ENCODE measurements at regions not wholly inside any gene's neighbourhood (a gene's known extent, or its start where the extent isn't known, plus 50 kb on each side); places are given as distances from the start of the nearest gene placed in this dataset.

DNA sequence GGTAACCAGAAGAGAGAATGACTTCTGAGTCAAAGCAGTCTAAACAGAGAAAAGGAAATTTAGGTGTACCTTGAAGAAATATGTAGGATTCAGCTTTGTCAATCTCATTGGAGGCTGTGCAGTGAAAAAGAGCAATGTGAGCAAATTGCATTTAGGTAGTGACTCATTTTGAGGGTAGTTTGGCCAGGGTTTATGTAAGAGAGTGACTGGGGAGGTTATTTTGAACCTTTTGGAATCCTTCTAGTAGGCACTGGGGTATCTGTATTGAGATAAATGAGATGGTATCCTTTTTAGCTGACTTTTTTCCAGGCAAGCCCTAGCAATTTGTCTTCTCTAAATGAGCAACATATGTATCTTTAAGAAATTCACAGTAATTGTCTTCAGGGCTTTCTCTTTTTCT, 95.9 kb downstream of the DISP1 start:
- ChIA-PET POLR2A (no interaction called here), CTCF (no interaction called here)
- Histone ChIP-seq H3K36me3 (ENCODE audit: control insufficient read depth, insufficient read depth, low read length) (no peaks in the 10 kb centered on the region), H3K27me3 (ENCODE audit: control insufficient read depth, insufficient read depth, low read length) (no peaks in the 10 kb centered on the region), H3K4me3 (ENCODE audit: low read depth, low read length) (no peak overlapping the region)
- DNase-seq (ENCODE audit: low read depth) = no peak
- TF ChIP-seq, protein P1, sequence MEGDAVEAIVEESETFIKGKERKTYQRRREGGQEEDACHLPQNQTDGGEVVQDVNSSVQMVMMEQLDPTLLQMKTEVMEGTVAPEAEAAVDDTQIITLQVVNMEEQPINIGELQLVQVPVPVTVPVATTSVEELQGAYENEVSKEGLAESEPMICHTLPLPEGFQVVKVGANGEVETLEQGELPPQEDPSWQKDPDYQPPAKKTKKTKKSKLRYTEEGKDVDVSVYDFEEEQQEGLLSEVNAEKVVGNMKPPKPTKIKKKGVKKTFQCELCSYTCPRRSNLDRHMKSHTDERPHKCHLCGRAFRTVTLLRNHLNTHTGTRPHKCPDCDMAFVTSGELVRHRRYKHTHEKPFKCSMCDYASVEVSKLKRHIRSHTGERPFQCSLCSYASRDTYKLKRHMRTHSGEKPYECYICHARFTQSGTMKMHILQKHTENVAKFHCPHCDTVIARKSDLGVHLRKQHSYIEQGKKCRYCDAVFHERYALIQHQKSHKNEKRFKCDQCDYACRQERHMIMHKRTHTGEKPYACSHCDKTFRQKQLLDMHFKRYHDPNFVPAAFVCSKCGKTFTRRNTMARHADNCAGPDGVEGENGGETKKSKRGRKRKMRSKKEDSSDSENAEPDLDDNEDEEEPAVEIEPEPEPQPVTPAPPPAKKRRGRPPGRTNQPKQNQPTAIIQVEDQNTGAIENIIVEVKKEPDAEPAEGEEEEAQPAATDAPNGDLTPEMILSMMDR (IDR thresholded peaks at IDR 0.05; ENCODE audit: insufficient read depth, low read depth, low read length) = no peak

DNA sequence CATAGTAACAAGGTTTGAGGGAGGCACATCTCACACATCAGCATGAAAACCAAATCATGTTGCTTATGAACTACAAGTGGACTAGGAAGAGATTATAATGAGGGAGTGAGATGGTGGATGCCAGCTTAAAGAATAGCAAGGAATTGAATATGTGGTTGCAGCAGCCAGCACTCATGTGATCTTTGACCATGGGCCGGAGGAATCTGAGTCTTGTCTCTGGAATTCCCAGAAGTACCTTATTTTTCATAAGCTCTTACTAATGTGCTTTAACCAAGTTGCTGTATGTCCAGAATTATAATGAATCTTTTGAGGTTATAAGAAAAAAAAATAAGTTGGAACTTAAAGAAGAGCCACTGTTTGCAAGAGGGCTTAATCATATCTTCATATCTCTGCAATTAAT, 97.0 kb downstream of the DISP1 start:
- CTCF ChIA-PET = interaction anchor here (0.6 kb wide), 1 partner anchor 200 kb away, joined by 3 read pairs; no protein-coding TSS in a partner anchor
- Histone ChIP-seq H3K4me3 (ENCODE audit: low read depth, low read length) (no peak overlapping the region), H3K36me3 (ENCODE audit: control insufficient read depth, insufficient read depth, low read length) (no peaks in the 10 kb centered on the region), H3K27me3 (ENCODE audit: control insufficient read depth, insufficient read depth, low read length) (no peaks in the 10 kb centered on the region)
- POLR2A ChIA-PET = no interaction called here
- no peak for DNase-seq (ENCODE audit: low read depth)
- TF ChIP-seq, protein P1 (IDR thresholded peaks at IDR 0.05; ENCODE audit: insufficient read depth, low read depth, low read length) = no peak

DNA sequence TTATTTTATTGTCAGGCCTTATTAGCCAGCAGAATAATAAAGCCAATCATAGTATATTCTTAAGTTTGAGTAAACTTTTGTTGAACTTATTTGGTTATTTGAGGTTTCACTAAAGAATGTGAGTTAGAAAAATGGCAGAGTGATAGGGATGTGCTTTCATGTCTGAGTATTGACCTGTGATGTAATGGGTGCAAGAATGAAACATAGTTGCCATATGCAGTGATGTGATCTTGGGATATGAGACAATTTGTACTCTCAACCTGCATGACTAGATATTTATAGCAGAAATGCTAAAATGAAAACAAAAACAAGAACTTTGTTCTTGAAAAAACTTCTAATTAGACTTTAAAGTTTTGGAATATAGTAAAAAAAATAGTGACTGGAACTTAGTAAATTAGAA, 97.9 kb downstream of the DISP1 start:
- POLR2A ChIA-PET = no interaction called here
- TF ChIP-seq, protein P1 (IDR thresholded peaks at IDR 0.05; ENCODE audit: insufficient read depth, low read depth, low read length) = no peak
- Histone ChIP-seq H3K36me3 (ENCODE audit: control insufficient read depth, insufficient read depth, low read length) (no peaks in the 10 kb centered on the region), H3K4me3 (ENCODE audit: low read depth, low read length) (no peak overlapping the region), H3K27me3 (ENCODE audit: control insufficient read depth, insufficient read depth, low read length) (no peaks in the 10 kb centered on the region)
- CTCF ChIA-PET = no interaction called here
- no peak for DNase-seq (ENCODE audit: low read depth)

DNA sequence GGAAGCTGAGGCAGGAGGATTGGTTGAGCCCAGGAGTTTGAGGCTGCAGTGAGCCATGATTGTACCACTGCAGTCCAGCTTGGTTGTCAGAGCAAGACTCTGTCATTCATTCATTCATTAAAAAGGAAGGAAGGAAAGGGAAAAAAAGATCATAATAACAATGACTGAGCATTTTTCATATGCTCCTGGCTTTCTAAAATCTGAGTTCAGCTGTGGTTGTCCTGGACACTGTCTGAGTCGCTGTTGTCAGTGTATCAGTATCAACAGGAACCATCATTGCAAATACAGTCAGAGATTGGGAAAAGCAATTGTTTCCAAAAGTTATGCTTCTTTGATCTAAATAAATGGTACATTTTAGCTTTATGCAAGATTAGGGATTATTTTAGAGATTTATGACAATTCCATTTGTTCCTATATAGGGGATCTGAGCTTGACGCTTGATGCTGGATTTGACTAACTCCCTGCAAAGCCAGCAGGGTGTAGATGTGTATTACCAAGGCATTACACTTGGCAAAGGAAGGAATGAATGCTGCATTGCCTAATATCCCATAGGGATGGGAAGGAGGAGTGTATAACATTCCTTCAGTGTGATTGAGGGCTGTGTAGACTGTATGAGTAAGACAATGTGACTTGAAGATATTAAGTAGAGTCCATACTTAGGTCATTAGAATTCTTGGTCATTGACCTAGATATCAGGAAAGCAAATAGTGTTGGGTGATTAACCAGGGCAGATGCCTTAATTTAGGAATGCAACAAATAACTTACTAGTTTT, 100.2 kb downstream of the DISP1 start:
- Histone ChIP-seq H3K4me3 (ENCODE audit: low read depth, low read length) (no peak overlapping the region), H3K36me3 (ENCODE audit: control insufficient read depth, insufficient read depth, low read length) (no peaks in the 10 kb centered on the region), H3K27me3 (ENCODE audit: control insufficient read depth, insufficient read depth, low read length) (no peaks in the 10 kb centered on the region)
- no peak for DNase-seq (ENCODE audit: low read depth)
- TF ChIP-seq, protein P1 (IDR thresholded peaks at IDR 0.05; ENCODE audit: insufficient read depth, low read depth, low read length) = no peak
- ChIA-PET POLR2A (no interaction called here), CTCF (no interaction called here)

DNA sequence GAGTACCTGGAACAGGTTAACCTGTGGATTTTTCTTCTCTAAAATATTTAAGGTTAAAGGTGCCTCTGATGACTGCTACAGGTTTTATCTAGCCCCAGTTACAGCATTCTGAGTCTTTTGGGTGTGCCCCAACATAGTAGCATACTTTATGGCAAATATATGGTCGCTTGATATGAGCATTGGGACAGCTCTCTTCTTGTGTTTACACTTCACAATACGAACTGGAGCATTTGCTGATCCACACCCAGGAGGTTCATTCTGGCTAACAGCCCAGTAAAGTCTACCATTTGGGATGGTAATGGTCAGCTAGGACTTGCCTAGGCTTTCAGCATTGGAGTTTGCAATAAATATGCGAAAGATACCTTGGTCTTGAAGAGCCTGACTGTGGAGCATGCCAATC, 101.3 kb downstream of the DISP1 start:
- DNase-seq (ENCODE audit: low read depth) = no peak
- POLR2A ChIA-PET = no interaction called here
- H3K27me3 ChIP-seq (ENCODE audit: control insufficient read depth, insufficient read depth, low read length) = no peaks in the 10 kb centered on the region
- H3K4me3 ChIP-seq (ENCODE audit: low read depth, low read length) = no peak overlapping the region
- CTCF ChIA-PET = no interaction called here
- TF ChIP-seq, protein P1 (IDR thresholded peaks at IDR 0.05; ENCODE audit: insufficient read depth, low read depth, low read length) = no peak
- no peaks in the 10 kb centered on the region for H3K36me3 ChIP-seq (ENCODE audit: control insufficient read depth, insufficient read depth, low read length)

All from BJ (cell line).